Caco-2 (cell line): ENCODE measurements at regions not wholly inside any gene's neighbourhood (a gene's known extent, or its start where the extent isn't known, plus 50 kb on each side); places are given as distances from the start of the nearest gene placed in this dataset.

Experiments
- BruUV-seq: library from RNA; stranded (reverse); fragments of 400-500 nt; replicated peaks from 2 replicates; lab custom pipeline; 2021; lab: Mats Ljungman, UMichigan
- CTCF ChIA-PET: fragments of 300-600 bp; sonication (Branson Sonifier 250); formaldehyde crosslinking; loops from one replicate; lab custom pipeline; 2022; ENCODE audit warnings: antibody characterized with exemption; lab: Charles Lee
- POLR2A ChIA-PET: fragments of 300-600 bp; sonication (Branson Sonifier 250); formaldehyde crosslinking; loops from one replicate; lab custom pipeline; 2022; ENCODE audit warnings: antibody characterized with exemption; lab: Charles Lee
- DNase-seq, 2 experiments: peaks; one replicate each; pipeline versions ENCODE4 v3.0.0 to v3.0.0-alpha.2; 2020 to 2022
- H3K27me3 ChIP-seq: replicated peaks from 2 replicates; pipeline ENCODE4 v1.6.0; 2011; ENCODE audit warnings: low read length; ENCODE audit not compliant: control insufficient read depth, insufficient read depth
- H3K36me3 ChIP-seq: 2 replicates; pipeline ENCODE4 v1.5.1; 2011; ENCODE audit warnings: low read length; ENCODE audit not compliant: control insufficient read depth, insufficient read depth
- H3K4me1 ChIP-seq: fragments of 250-450 bp; sonication (Bioruptor Pico); 2 replicates; pipeline ENCODE4 v1.5.1; 2020; ENCODE audit warnings: mild to moderate bottlenecking
- H3K4me3 ChIP-seq: 2 replicates; pipeline ENCODE4 v1.5.1; 2011; ENCODE audit warnings: low read depth, mild to moderate bottlenecking, control low read depth, low read length
- H3K9me3 ChIP-seq: fragments of 250-450 bp; sonication (Bioruptor Pico); 2 replicates; pipeline ENCODE4 v1.5.1; 2020; ENCODE audit warnings: mild to moderate bottlenecking, moderate library complexity
- H3K27ac Mint-ChIP-seq: one replicate; pipeline ENCODE4 v1.8.0; 2022; ENCODE audit warnings: mixed read lengths; ENCODE audit not compliant: unreplicated experiment
- H3K27me3 Mint-ChIP-seq: one replicate; pipeline ENCODE4 v1.8.0; 2022; ENCODE audit warnings: mixed read lengths; ENCODE audit not compliant: insufficient read depth, unreplicated experiment
- H3K36me3 Mint-ChIP-seq: one replicate; pipeline ENCODE4 v1.8.0; 2022; ENCODE audit warnings: mild to moderate bottlenecking, mixed read lengths; ENCODE audit not compliant: insufficient read depth, unreplicated experiment
- H3K4me1 Mint-ChIP-seq: one replicate; pipeline ENCODE4 v1.8.0; 2022; ENCODE audit warnings: low read depth, mixed read lengths; ENCODE audit not compliant: unreplicated experiment
- H3K4me3 Mint-ChIP-seq: one replicate; pipeline ENCODE4 v1.8.0; 2022; ENCODE audit warnings: mild to moderate bottlenecking, moderate library complexity, mixed read lengths; ENCODE audit not compliant: unreplicated experiment
- H3K9me3 Mint-ChIP-seq: one replicate; pipeline ENCODE4 v1.8.0; 2022; ENCODE audit warnings: mixed read lengths; ENCODE audit not compliant: unreplicated experiment
- CTCF ChIP-seq, 2 experiments: fragments of 200-600 bp in 1 of 2; IDR thresholded peaks; 1 replicate in 1 of 2; 2 replicates in 1 of 2; pipeline versions ENCODE4 v1.5.1 to v1.8.0; 2011 to 2022; ENCODE audit warnings: antibody characterized with exemption in 1 of 2, control low read depth in 1 of 2, inconsistent platforms in 1 of 2, low read depth in 1 of 2, low read length in 1 of 2, mild to moderate bottlenecking in 1 of 2, moderate library complexity in 1 of 2; ENCODE audit not compliant: insufficient read depth in 1 of 2, severe bottlenecking in 1 of 2, unreplicated experiment in 1 of 2
- intact Hi-C: fragments of 100-400 bp; cut with micrococcal nuclease; formaldehyde crosslinking; loops from one replicate; pipeline ENCODE4 v1.10.0; 2022; ENCODE audit not compliant: unreplicated experiment

- H3K36me3 ChIP-seq, result no peaks in the 10 kb centered on the region
- Mint-ChIP-seq H3K4me3 (no peak overlapping the region), H3K27me3 (no peaks in the 10 kb centered on the region), H3K27ac (no peak overlapping the region), H3K4me1 (no peaks in the 10 kb centered on the region), H3K36me3 (peaks cover 4% of the 10 kb centered on the region), H3K9me3 (no peaks in the 10 kb centered on the region)
- no peak for DNase-seq
- TF ChIP-seq CTCF (IDR thresholded peaks at IDR 0.05; ENCODE audit: insufficient read depth in 1 of 2, low read depth in 1 of 2, low read length in 1 of 2, severe bottlenecking in 1 of 2, unreplicated experiment in 1 of 2), result no peak
- H3K9me3 ChIP-seq, result no peaks in the 10 kb centered on the region
- intact Hi-C loops, result no loop called here
- H3K4me1 ChIP-seq, result no peaks in the 10 kb centered on the region
- BruUV-seq, result no TSS peak
- ChIA-PET POLR2A (no interaction called here), CTCF (no interaction called here)
- H3K27me3 ChIP-seq, result no peaks in the 10 kb centered on the region
- H3K4me3 ChIP-seq, result no peak overlapping the region
These were observed 206.9 kb upstream of the TMEM45B start for GRCh38 chr11:129608711-129609110.

GRCh38 chr11:129610125-129610524, 205.5 kb upstream of the TMEM45B start:
- TF ChIP-seq CTCF (IDR thresholded peaks at IDR 0.05; ENCODE audit: insufficient read depth in 1 of 2, low read depth in 1 of 2, low read length in 1 of 2, severe bottlenecking in 1 of 2, unreplicated experiment in 1 of 2), result no peak
- Mint-ChIP-seq H3K27ac (no peak overlapping the region), H3K4me3 (no peak overlapping the region), H3K27me3 (no peaks in the 10 kb centered on the region), H3K36me3 (peaks cover 4% of the 10 kb centered on the region), H3K9me3 (no peaks in the 10 kb centered on the region), H3K4me1 (no peaks in the 10 kb centered on the region)
- Histone ChIP-seq H3K9me3 (no peaks in the 10 kb centered on the region), H3K36me3 (no peaks in the 10 kb centered on the region), H3K4me1 (no peaks in the 10 kb centered on the region), H3K4me3 (no peak overlapping the region), H3K27me3 (no peaks in the 10 kb centered on the region)
- ChIA-PET CTCF (no interaction called here), POLR2A (no interaction called here)
- no peak for DNase-seq
- intact Hi-C loops, result no loop called here
- no TSS peak for BruUV-seq

- Mint-ChIP-seq H3K27me3 (no peaks in the 10 kb centered on the region), H3K9me3 (no peaks in the 10 kb centered on the region), H3K27ac (no peak overlapping the region), H3K4me1 (no peaks in the 10 kb centered on the region), H3K36me3 (peaks cover 4% of the 10 kb centered on the region), H3K4me3 (no peak overlapping the region)
- no peak for TF ChIP-seq CTCF (IDR thresholded peaks at IDR 0.05; ENCODE audit: insufficient read depth in 1 of 2, low read depth in 1 of 2, low read length in 1 of 2, severe bottlenecking in 1 of 2, unreplicated experiment in 1 of 2)
- DNase-seq, result no peak
- BruUV-seq, result no TSS peak
- CTCF ChIA-PET, result no interaction called here
- H3K36me3 ChIP-seq, result no peaks in the 10 kb centered on the region
- no peak overlapping the region for H3K4me3 ChIP-seq
- POLR2A ChIA-PET, result no interaction called here
- no peaks in the 10 kb centered on the region for H3K4me1 ChIP-seq
- no peaks in the 10 kb centered on the region for H3K27me3 ChIP-seq
- H3K9me3 ChIP-seq, result no peaks in the 10 kb centered on the region
- intact Hi-C loops, result no loop called here
These were observed 205.1 kb upstream of the TMEM45B start for GRCh38 chr11:129610545-129610944.
